ENCODE measurements at regions not wholly inside any gene's neighbourhood (a gene's known extent, or its start where the extent isn't known, plus 50 kb on each side); places are given as distances from the start of the nearest gene placed in this dataset.

GRCh38 chr1:38787041-38787440, 72.5 kb downstream of the RRAGC start:
- H3K4me3 ChIP-seq (ENCODE audit: low read depth, low read length), result no peak overlapping the region
- TF ChIP-seq CTCF (IDR thresholded peaks at IDR 0.05; ENCODE audit: low read depth, low read length), result no peak

- no peak overlapping the region for H3K4me3 ChIP-seq (ENCODE audit: low read depth, low read length)
- TF ChIP-seq CTCF (IDR thresholded peaks at IDR 0.05; ENCODE audit: low read depth, low read length), result no peak
Observed at GRCh38 chr1:38786040-38786436, 73.5 kb downstream of the RRAGC start.

GRCh38 chr1:38785285-38786039, 74.1 kb downstream of the RRAGC start:
- no peak for TF ChIP-seq CTCF (IDR thresholded peaks at IDR 0.05; ENCODE audit: low read depth, low read length)
- H3K4me3 ChIP-seq (ENCODE audit: low read depth, low read length), result no peak overlapping the region

GRCh38 chr1:38784452-38785284, 74.9 kb downstream of the RRAGC start:
- TF ChIP-seq CTCF (IDR thresholded peaks at IDR 0.05; ENCODE audit: low read depth, low read length), result no peak
- H3K4me3 ChIP-seq (ENCODE audit: low read depth, low read length), result no peak overlapping the region

GRCh38 chr1:38783640-38784229, 75.8 kb downstream of the RRAGC start:
- TF ChIP-seq CTCF (IDR thresholded peaks at IDR 0.05; ENCODE audit: low read depth, low read length), result no peak
- H3K4me3 ChIP-seq (ENCODE audit: low read depth, low read length), result no peak overlapping the region

GRCh38 chr1:38781872-38782617, 77.5 kb downstream of the RRAGC start:
- no peak for TF ChIP-seq CTCF (IDR thresholded peaks at IDR 0.05; ENCODE audit: low read depth, low read length)

More at GRCh38 chr1:38781872-38782617, 77.5 kb downstream of the RRAGC start:
- H3K4me3 ChIP-seq (ENCODE audit: low read depth, low read length), result no peak overlapping the region

Measured in WI38 (cell line).